Psoas muscle (tissue), 7 donors: ENCODE measurements at regions not wholly inside any gene's neighbourhood (a gene's known extent, or its start where the extent isn't known, plus 50 kb on each side); places are given as distances from the start of the nearest gene placed in this dataset.

Experiments
- ATAC-seq, 4 donors: fragments of 200-7000 bp; cut with Tn5 transposase; one replicate each; pipeline ENCODE4 v1.9.1; 2020; ENCODE audit warnings: moderate library complexity in 3 of 4, mild to moderate bottlenecking in 2 of 4
- DNase-seq, 2 donors: peaks; one replicate each; pipeline ENCODE4 v3.0.0-alpha.2; 2020
- H3K27ac ChIP-seq: fragments of 200-600 bp; one replicate; pipeline ENCODE4 v1.8.0; 2022
- H3K27me3 ChIP-seq, 3 donors: fragments of 200-600 bp in 1 of 3; one replicate each; pipeline versions ENCODE4 v1.6.1 to v1.8.0; 2013 to 2022; ENCODE audit warnings: low read length in 2 of 3, mild to moderate bottlenecking in 2 of 3, moderate library complexity in 1 of 3; ENCODE audit not compliant: insufficient read depth in 3 of 3
- H3K36me3 ChIP-seq, 2 donors: fragments of 200-600 bp in 1 of 2; one replicate each; pipeline versions ENCODE4 v1.6.1 to v1.8.0; 2013 to 2022; ENCODE audit warnings: low read depth in 1 of 2, mild to moderate bottlenecking in 1 of 2, moderate library complexity in 1 of 2; ENCODE audit not compliant: insufficient read depth in 1 of 2
- H3K4me1 ChIP-seq: fragments of 200-600 bp; one replicate; pipeline ENCODE4 v1.8.0; 2022
- H3K4me3 ChIP-seq: fragments of 200-600 bp; one replicate; pipeline ENCODE4 v1.8.0; 2022; ENCODE audit warnings: mild to moderate bottlenecking
- H3K9me3 ChIP-seq: fragments of 200-600 bp; one replicate; pipeline ENCODE4 v1.8.0; 2022
- CTCF ChIP-seq: fragments of 200-600 bp; IDR thresholded peaks from one replicate; pipeline ENCODE4 v1.8.0; 2022; ENCODE audit warnings: antibody characterized with exemption
- WGBS, 3 donors: extraction: QIAGEN DNeasy Blood & Tissue Kit; methylation state at CpG; one replicate each; pipeline versions ENCODE4 v1.1.6 to v1.1.7; 2013; 5-methylcytosine and 5-hydroxymethylcytosine counted together
- intact Hi-C, 2 donors: fragments of 100-400 bp; cut with DNase I; formaldehyde crosslinking; loops; one replicate each; pipeline versions ENCODE4 v1.11.0 to v1.14.2; 2022
- donor health status: healthy with polysubstance abuse.
- donor health status: DM: no; HTN: no; CAD: no; lungs with moderate emphysema.
- donor health status: Bipolar disorder and iron deficiency.
- donor health status: healthy.
- donor health status: DM: yes; HTN: yes; CAD: no.
- donor health status: DM: no; HTN: no; CAD: no.
- donor health status: DM: yes; HTN: yes; CAD: no.

- H3K4me3 ChIP-seq = no peak overlapping the region
- no peak for ATAC-seq
- no peak overlapping the region for H3K27ac ChIP-seq
- H3K9me3 ChIP-seq = no peaks in the 10 kb centered on the region
- no peaks in the 10 kb centered on the region for H3K4me1 ChIP-seq
- intact Hi-C loops = no loop called here
- TF ChIP-seq CTCF = no peak
- no peak for DNase-seq
- no peaks in the 10 kb centered on the region for H3K36me3 ChIP-seq
- no peaks in the 10 kb centered on the region for H3K27me3 ChIP-seq
- WGBS, 3 donors = 64 to 71% (median 65%) methylated on average over 2 of the region's 2 CpGs
Observed at GRCh38 chr21:14753466-14754258, 207.5 kb upstream of the SAMSN1 start.

GRCh38 chr21:14753069-14753465 lies 207.0 kb upstream of the SAMSN1 start:
- intact Hi-C loops = no loop called here
- ATAC-seq = no peak
- no peak overlapping the region for H3K27ac ChIP-seq
- H3K27me3 ChIP-seq = no peaks in the 10 kb centered on the region
- TF ChIP-seq CTCF = no peak
- H3K4me1 ChIP-seq = no peaks in the 10 kb centered on the region
- no peaks in the 10 kb centered on the region for H3K9me3 ChIP-seq
- DNase-seq = no peak
- no peaks in the 10 kb centered on the region for H3K36me3 ChIP-seq
- H3K4me3 ChIP-seq = no peak overlapping the region

GRCh38 chr21:14752345-14752909 lies 206.3 kb upstream of the SAMSN1 start:
- no peak overlapping the region for H3K4me3 ChIP-seq
- no peaks in the 10 kb centered on the region for H3K4me1 ChIP-seq
- ATAC-seq = no peak
- intact Hi-C loops = no loop called here
- no peaks in the 10 kb centered on the region for H3K9me3 ChIP-seq
- no peaks in the 10 kb centered on the region for H3K36me3 ChIP-seq
- H3K27me3 ChIP-seq = no peaks in the 10 kb centered on the region
- TF ChIP-seq CTCF = no peak
- H3K27ac ChIP-seq = no peak overlapping the region
- DNase-seq = no peak

GRCh38 chr21:14751602-14752344 lies 205.7 kb upstream of the SAMSN1 start:
- no peaks in the 10 kb centered on the region for H3K4me1 ChIP-seq
- no peaks in the 10 kb centered on the region for H3K36me3 ChIP-seq
- no peaks in the 10 kb centered on the region for H3K9me3 ChIP-seq
- no peak overlapping the region for H3K27ac ChIP-seq
- no peak overlapping the region for H3K4me3 ChIP-seq
- 74 to 89% (median 81%) methylated on average over 2 of the region's 2 CpGs for WGBS, 3 donors
- H3K27me3 ChIP-seq = no peaks in the 10 kb centered on the region
- intact Hi-C loops = no loop called here
- no peak for DNase-seq
- ATAC-seq = no peak
- TF ChIP-seq CTCF = no peak
